HPDE6-E6E7 (cell line): ENCODE measurements at regions not wholly inside any gene's neighbourhood (a gene's known extent, or its start where the extent isn't known, plus 50 kb on each side); places are given as distances from the start of the nearest gene placed in this dataset.

ENCODE experiments used
- DNase-seq: peaks from one replicate; pipeline ENCODE4 v3.0.0; 2011; ENCODE audit warnings: missing footprints; ENCODE audit errors: extremely low spot score

DNA sequence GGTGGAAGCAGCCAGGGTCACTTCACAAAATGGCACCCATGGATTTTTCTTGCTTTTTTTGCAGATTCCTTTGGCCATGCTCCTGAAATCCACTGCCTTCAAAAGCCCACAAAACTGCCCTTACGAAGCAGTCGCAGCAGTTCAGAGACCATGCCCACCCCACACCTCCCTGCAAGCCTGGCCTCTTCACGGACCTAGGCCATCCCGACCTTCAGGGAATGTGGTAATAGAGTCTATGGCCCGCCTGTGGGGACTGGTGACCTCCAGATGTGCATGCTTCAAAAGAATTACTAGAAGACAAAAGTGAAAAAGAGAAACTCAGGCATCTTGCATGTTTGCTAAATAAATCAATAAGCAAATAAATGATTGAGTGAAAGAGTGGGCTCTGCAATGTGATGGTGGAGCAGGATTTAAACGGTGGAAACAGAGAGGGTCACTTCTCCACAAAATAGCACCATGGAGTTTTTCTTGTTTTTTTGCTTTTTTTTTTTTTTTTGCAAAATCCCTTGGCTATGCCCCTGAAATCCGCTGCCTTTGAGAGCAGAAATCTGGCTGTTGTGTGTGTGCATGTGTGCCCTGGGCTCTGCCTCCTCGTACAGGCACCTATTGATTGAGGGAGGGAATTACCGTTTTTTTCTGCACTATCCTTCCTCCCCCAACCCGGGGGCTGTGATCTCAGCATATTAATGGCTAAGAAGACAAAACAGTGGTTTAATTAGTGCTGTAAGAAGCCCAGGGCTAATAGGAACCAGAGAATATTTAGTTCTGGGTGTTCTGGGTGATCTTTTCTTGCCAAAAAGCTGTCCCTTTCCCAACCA is 107.4 kb downstream of the PXDC1 start:
- DNase-seq: no peak

GRCh38 chr6:3640868-3641267 is 110.6 kb downstream of the PXDC1 start:
- no peak for DNase-seq

GRCh38 chr6:3638662-3639061 is 112.9 kb downstream of the PXDC1 start:
- no peak for DNase-seq

- no peak for DNase-seq
Observed at GRCh38 chr6:3636060-3636459, 115.5 kb downstream of the PXDC1 start.

DNA sequence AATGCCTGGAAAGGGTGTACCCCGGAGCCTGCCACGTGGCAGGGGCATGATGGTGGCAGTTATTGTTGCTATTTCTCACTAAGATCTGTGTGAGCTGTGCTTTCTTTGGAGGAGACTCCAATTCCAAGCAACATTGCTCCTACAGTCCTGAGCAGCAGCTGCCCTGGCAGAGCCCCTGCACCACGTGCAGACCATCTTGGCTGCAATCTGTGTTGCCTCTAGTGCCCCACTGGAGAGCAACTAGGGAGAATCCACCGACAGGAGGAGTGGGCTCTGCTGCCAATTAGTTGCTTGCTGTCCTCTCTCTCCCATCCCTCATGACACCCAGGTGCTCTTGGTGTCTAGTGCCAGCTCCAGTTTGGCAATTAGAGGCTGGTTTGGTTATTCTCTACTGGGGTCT is 116.0 kb downstream of the PXDC1 start:
- no peak for DNase-seq

- DNase-seq: no peak
Observed at GRCh38 chr6:3634280-3634816, 117.2 kb downstream of the PXDC1 start.

- DNase-seq: no peak
Observed at GRCh38 chr6:3633711-3634110, 117.8 kb downstream of the PXDC1 start.

- no peak for DNase-seq
Observed at GRCh38 chr6:3631877-3632276, 119.6 kb downstream of the PXDC1 start.

DNA sequence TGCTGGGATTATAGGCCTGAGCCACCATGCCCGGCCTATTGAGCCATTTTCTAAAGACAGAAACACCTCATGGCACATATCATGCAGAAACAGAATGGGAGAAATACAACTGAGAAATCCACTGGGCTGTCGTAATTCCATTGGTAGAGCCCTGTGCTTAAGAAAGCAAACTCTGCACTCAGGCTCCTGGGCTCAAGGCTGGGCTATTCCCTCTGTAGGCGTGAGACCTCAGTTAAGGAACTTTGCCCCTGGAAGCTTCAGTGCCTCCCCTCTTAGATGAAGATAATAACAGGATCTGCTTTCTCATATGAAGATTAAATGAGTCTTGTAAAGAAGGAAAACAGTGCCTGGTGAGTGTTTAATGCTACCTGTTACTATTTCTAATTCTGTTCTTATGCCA is 120.3 kb downstream of the PXDC1 start:
- no peak for DNase-seq

GRCh38 chr6:3630258-3630835 is 121.2 kb downstream of the PXDC1 start:
- no peak for DNase-seq

DNA sequence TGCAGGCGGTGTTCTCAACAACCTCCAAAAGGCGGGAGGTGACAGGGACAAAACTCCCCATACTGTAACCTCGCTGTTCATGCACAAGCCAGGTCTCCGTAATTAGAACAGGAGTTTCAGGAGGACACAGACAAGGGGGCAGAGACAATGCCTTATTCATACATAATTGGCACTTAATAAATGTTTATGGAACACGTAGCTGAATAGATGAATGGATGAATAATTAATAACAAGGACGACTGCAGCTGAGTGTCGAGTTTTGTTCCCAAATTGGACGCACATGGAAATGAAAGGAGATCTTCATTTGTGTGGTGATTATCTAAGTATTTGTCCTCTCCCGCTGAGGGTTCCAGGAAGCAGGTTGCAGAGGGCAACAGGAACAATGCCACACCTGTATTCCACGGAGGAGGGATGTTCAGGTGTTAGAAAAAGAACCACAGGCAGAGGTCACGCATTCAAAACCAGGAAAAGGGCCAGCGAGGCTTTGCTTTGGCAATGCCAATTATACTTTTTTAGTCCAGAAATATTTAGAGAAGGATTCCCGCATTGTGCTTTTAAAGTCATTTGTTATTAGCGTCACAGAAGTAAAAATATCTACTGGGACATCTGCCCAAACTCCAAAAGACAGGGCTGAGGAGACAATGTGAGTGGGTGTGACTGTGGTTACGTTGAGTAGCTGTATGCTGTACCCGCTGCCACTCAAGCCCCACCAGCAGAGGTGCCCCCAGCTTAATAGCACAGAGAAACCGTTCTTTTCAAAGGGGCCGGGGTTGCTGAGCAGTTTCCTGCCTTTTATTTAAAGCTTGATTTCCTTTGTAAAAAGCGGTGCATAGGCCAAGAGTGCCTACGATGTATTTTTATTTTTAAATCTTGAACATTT is 123.3 kb downstream of the PXDC1 start:
- DNase-seq: no peak

DNA sequence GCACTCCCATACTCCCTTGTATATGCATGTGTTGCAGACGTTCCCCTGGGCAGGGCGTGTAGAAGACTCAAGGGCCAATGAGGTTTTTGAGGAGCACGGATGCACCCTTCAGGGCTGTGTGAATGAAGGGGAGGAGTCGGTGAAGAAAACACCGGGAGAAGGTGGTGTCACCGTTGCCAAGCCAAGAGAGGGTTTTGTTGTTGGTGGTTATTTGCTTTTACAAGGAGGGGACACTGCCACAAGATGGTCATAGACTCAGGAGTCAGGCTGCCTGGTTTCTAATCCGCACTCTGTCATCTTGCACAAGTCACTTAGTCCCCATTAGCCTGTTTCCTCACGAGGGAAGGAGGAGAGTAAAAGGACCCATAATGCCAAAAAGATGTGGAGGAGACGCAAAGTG is 124.0 kb downstream of the PXDC1 start:
- no peak for DNase-seq

- DNase-seq: no peak
Observed at GRCh38 chr6:3625980-3626563, 125.4 kb downstream of the PXDC1 start.

- DNase-seq: no peak
Observed at GRCh38 chr6:3625149-3625979, 126.1 kb downstream of the PXDC1 start.

DNA sequence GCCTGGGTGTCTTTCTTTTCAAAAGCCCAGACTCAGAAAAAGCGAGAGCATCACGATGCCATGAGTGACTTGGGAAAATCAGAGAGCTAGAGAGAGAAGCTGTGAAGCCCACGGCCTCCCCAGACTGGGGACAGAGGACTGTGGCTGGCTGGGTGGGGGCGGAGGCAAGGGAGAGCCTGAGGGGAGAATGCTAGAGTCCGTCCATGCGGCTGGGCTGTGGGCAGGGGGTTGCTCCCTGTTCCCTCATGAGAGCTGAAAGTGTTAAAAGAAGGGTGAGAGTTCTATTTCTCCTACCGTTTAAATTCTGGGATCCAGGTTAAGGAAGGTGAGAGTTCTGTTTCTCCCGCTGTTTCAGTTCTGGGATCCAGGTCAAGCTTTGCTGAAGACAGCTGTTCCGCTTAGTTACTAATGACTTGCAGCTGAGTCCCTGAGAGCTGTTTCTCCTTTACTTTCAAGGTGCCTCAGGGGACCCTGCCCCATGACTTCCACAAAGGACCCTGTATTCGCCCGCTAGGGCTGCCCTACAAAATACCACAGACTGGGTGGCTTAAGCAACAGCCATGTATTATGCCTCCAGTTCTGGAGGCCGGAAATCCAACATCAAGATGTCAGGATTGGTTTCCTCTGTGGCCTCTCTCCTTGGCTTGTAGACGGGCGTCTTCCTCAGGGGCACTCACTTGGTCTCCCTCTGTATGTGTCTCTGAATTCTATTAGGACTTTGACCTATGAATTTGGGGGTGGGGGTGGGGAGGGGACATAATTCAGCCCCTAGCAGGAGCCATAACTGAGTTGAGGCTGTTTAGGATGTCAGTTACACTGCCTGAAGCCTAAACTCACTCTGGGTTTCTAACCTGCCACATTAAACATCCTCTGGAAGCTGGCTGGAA is 127.0 kb downstream of the PXDC1 start:
- no peak for DNase-seq

DNA sequence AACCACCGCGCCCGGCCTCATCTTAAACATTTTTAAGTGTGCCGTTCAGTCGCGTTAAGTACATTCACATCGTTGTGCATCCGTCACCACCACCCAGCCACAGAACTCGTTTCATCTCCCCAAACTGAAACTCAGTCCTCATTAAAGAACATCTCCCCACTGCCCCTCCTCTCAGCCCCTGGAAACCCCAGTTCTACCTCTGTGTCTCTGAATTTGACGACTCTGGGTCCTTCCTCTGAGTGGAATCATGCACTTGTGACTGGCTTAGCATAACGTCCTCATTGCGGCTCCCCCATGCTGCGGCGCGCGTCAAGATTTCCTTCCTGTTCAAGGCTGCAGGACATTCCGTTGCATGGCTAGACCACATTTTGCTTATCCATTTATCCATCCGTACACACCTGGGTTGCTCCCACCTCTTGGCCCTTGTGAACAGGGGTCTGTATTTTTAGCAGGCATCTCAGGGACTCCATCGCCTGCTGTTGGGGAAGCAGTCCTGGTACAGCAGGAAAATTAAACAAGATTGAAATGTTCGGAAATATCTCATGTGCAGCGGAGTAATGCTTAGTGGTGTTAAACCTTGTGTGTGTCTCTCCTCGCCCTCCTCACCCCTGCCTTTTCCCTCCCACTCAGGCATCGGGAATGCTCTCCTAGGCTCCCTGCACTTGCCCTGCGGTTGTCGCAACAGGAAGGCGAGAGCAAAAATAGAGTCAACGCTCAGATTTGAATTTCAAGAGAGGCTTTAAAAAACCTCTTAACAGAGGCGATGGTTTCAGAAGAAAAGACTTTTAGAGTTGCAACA is 127.9 kb downstream of the PXDC1 start:
- DNase-seq: no peak

DNA sequence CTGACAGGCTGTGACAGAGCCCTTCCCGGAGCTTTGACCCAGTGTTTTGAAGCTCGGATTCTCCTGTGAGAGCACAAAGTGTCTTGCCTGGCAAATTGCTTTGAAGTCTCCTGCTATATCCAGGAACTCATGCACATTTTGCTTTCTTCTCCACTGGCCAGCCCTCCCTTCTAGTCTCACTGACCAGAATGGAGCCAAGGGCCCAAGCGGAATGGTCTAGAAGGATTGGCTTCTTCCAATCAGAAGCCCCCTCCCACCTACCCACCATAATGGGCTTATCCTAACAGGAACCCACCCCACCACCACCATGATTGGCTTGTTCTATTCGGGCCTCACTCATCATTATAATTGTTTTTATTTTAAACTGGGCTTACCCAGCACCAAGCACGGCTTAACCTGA is 130.1 kb downstream of the PXDC1 start:
- no peak for DNase-seq

DNA sequence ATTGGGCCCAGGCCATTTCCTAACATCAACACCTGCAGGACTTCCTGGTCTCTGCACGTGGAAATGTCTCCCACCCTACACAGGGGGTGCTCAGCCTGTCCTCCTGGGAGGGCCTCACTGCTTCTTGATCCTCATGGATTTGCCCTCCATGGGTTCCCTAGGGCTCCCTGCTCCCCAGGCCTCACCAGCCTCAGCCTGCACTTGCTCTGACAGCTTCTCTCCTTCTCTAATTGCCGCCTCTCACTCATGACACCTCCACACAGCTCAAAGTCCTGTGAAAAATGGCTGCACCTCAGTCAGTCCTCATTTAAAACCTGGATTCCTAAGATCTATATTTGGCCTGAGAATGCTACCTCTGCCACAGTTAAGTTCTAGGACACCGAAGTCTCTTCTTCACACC is 130.6 kb downstream of the PXDC1 start:
- DNase-seq: no peak

- no peak for DNase-seq
Observed at GRCh38 chr6:3620389-3620788, 131.1 kb downstream of the PXDC1 start.
